HepG2 (cell line): ENCODE measurements at regions not wholly inside any gene's neighbourhood (a gene's known extent, or its start where the extent isn't known, plus 50 kb on each side); places are given as distances from the start of the nearest gene placed in this dataset.

ENCODE experiments used
- ATAC-seq: fragments of 200-7000 bp; cut with Tn5 transposase; 3 replicates; pipeline ENCODE4 v1.9.1; 2020; ENCODE audit warnings: mild to moderate bottlenecking, moderate library complexity
- BruUV-seq: library from RNA; stranded (reverse); fragments of 400-500 nt; replicated peaks from 2 replicates; lab custom pipeline; 2021; lab: Mats Ljungman, UMichigan
- CTCF ChIA-PET: fragments of 300-600 bp; formaldehyde crosslinking; extraction: SDS; loops from one replicate; lab custom pipeline; 2021; ENCODE audit warnings: low total read pairs, inconsistent platforms, low intra/inter-chr PET ratio; lab: Yijun Ruan, JAX
- POLR2A ChIA-PET: fragments of 350-600 bp; sonication (Branson Sonifier 250); formaldehyde crosslinking; loops from one replicate; lab custom pipeline; 2020; ENCODE audit warnings: antibody characterized with exemption, inconsistent platforms; lab: Yijun Ruan, JAX
- DNase-seq: peaks from one replicate; pipeline ENCODE4 v3.0.0-alpha.2; 2015; ENCODE audit warnings: low spot score
- FAIRE-seq: peaks from 3 replicates; lab custom pipeline; 2011; peaks lifted over from hg19 to GRCh38; lab: Jason Lieb, UNC
- H2AFZ ChIP-seq: one replicate; pipeline ENCODE4 v1.6.1; 2011; ENCODE audit warnings: low read length, inconsistent platforms
- H3K27ac ChIP-seq: fragments of 300-600 bp; 3 replicates; pipeline ENCODE4 v1.8.0; 2011; ENCODE audit warnings: mixed run types, mild to moderate bottlenecking, mixed read lengths, low read length, inconsistent platforms; ENCODE audit not compliant: insufficient read depth; ENCODE audit errors: extremely low read length
- H3K27me3 ChIP-seq, 2 experiments: fragments of 200-600 bp in 1 of 2; 2 replicates in 1 of 2; 3 replicates in 1 of 2; pipeline versions ENCODE4 v1.6.0 to v1.8.0; 2011; ENCODE audit warnings: low read length in 2 of 2, mild to moderate bottlenecking in 2 of 2, moderate library complexity in 2 of 2, inconsistent platforms in 1 of 2; ENCODE audit not compliant: insufficient read depth in 2 of 2, control insufficient read depth in 1 of 2
- H3K36me3 ChIP-seq, 2 experiments: fragments of 200-600 bp in 1 of 2; replicated peaks in 1 of 2; 2 replicates in 1 of 2; 3 replicates in 1 of 2; pipeline versions ENCODE4 v1.5.1 to v1.8.0; 2011; ENCODE audit warnings: low read length in 2 of 2, inconsistent platforms in 1 of 2; ENCODE audit not compliant: insufficient read depth in 2 of 2, control insufficient read depth in 1 of 2
- H3K4me1 ChIP-seq: 2 replicates; pipeline ENCODE4 v1.5.1; 2012; ENCODE audit warnings: low read length, inconsistent platforms; ENCODE audit not compliant: insufficient read depth
- H3K4me2 ChIP-seq: 2 replicates; pipeline ENCODE4 v1.6.0; 2011; ENCODE audit warnings: low read depth, low read length, inconsistent platforms
- H3K4me3 ChIP-seq, 3 experiments: fragments of 200-600 bp in 1 of 3; sonication (generic), shearing (Covaris generic) in 1 of 3; replicated peaks in 1 of 3; 2 replicates each; pipeline ENCODE4 v1.5.1; 2011 to 2016; ENCODE audit warnings: low read length in 3 of 3, inconsistent platforms in 2 of 3, low read depth in 2 of 3, mild to moderate bottlenecking in 2 of 3, control low read depth in 1 of 3, mixed read lengths in 1 of 3; ENCODE audit not compliant: insufficient read depth in 1 of 3
- H3K79me2 ChIP-seq: one replicate; pipeline ENCODE4 v1.6.1; 2011; ENCODE audit warnings: low read length, inconsistent platforms; ENCODE audit not compliant: insufficient read depth
- H3K9ac ChIP-seq: 2 replicates; pipeline ENCODE4 v1.6.0; 2011; ENCODE audit warnings: mild to moderate bottlenecking, low read depth, low read length, inconsistent platforms; ENCODE audit not compliant: insufficient read depth
- H3K9me3 ChIP-seq: 2 replicates; pipeline ENCODE4 v1.5.1; 2012; ENCODE audit warnings: mild to moderate bottlenecking, low read length
- H4K20me1 ChIP-seq: 2 replicates; pipeline ENCODE4 v1.6.0; 2011; ENCODE audit warnings: inconsistent platforms, mild to moderate bottlenecking, low read length, moderate library complexity; ENCODE audit not compliant: insufficient read depth
- HIVEP1 ChIP-seq: sonication (generic); formaldehyde crosslinking; IDR thresholded peaks from 2 replicates; pipeline ENCODE4 v1.4.0; 2020; ENCODE audit warnings: mild to moderate bottlenecking, missing genetic modification reagents
- MNT ChIP-seq: fragments of 450-650 bp; IDR thresholded peaks from 2 replicates; pipeline ENCODE4 v1.6.1; 2016
- MXI1 ChIP-seq: IDR thresholded peaks from 3 replicates; pipeline ENCODE4 v1.6.1; 2012; ENCODE audit warnings: low read depth, low read length, inconsistent platforms, borderline replicate concordance
- PHF20 ChIP-seq: sonication (generic); formaldehyde crosslinking; IDR thresholded peaks from 2 replicates; pipeline ENCODE4 v1.5.0; 2020; ENCODE audit warnings: mild to moderate bottlenecking, missing genetic modification reagents
- SAFB2 ChIP-seq: sonication (generic); formaldehyde crosslinking; IDR thresholded peaks from 2 replicates; pipeline ENCODE4 v1.5.1; 2020; ENCODE audit warnings: missing genetic modification reagents, low read depth, mild to moderate bottlenecking, borderline replicate concordance
- SMARCC2 ChIP-seq: fragments of 450-650 bp; IDR thresholded peaks from 2 replicates; pipeline ENCODE4 v1.6.1; 2017; ENCODE audit warnings: antibody characterized with exemption, mild to moderate bottlenecking
- ZNF10 ChIP-seq: sonication (generic); formaldehyde crosslinking; IDR thresholded peaks from 2 replicates; pipeline ENCODE4 v1.4.0; 2020; ENCODE audit warnings: mild to moderate bottlenecking, low read depth, missing genetic modification reagents, borderline replicate concordance
- ZNF101 ChIP-seq: sonication (generic); formaldehyde crosslinking; IDR thresholded peaks from 2 replicates; pipeline ENCODE4 v1.4.0; 2020; ENCODE audit warnings: mild to moderate bottlenecking, low read depth, missing genetic modification reagents, borderline replicate concordance
- ZNF552 ChIP-seq: sonication (generic); formaldehyde crosslinking; IDR thresholded peaks from 2 replicates; pipeline ENCODE4 v1.9.0; 2022; ENCODE audit warnings: missing genetic modification reagents, mild to moderate bottlenecking, borderline replicate concordance
- ZNF768 ChIP-seq: sonication (generic); formaldehyde crosslinking; IDR thresholded peaks from 2 replicates; pipeline ENCODE4 v1.4.0; 2020; ENCODE audit warnings: missing genetic modification reagents
- ZNF879 ChIP-seq: sonication (generic); formaldehyde crosslinking; IDR thresholded peaks from 2 replicates; pipeline ENCODE4 v1.8.1; 2023; ENCODE audit warnings: missing genetic modification reagents
- WGBS: methylation state at CpG from one replicate; pipeline ENCODE4 v1.1.6; 2017; ENCODE audit warnings: low lambda C conversion rate; 5-methylcytosine and 5-hydroxymethylcytosine counted together
- in situ Hi-C: cut with HindIII; loops from 2 replicates; pipeline ENCODE4 v1.10.0; 2017; ENCODE audit warnings: low pct_unique_long_range_greater_than_20kb; ENCODE audit not compliant: extremely low pct_ligation_motif_present
- intact Hi-C: fragments of 100-400 bp; cut with micrococcal nuclease; formaldehyde crosslinking; loops from one replicate; pipeline ENCODE4 v1.10.0; 2022; ENCODE audit not compliant: unreplicated experiment
- TF ChIP-seq, protein P1 (sequence below): sonication (generic); formaldehyde crosslinking; IDR thresholded peaks from 2 replicates; pipeline ENCODE4 v1.9.0; 2021; ENCODE audit warnings: missing genetic modification reagents, borderline replicate concordance

DNA sequence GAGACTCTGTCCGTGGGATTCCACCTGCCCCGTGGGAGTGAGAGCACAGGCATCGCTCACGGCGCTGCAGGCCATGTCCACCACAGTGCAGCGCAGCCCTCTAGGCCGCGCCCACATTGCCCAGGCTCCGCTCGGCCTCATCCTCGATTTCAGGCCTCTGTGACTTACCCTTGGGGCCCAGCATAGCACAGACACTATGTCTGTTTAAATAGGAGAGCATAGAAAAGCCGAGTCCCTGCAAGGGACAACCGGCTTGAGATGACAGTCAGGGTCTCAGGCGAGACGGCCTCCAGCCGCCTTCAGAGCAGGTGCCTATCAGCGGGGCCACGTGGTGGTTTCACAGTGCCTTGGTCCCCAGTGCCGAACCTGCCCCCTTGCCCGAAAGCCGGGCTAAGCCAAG, 56.9 kb upstream of the POFUT2 start:
- TF ChIP-seq ZNF552 (CRISPR knock-in tag): no peak
- no peak for TF ChIP-seq SMARCC2
- 0 out of 2 replicates have a peak, but pooled peaks have one; percentile 6 for TF ChIP-seq MNT
- TF ChIP-seq ZNF101 (CRISPR knock-in tag): no peak
- TF ChIP-seq PHF20 (CRISPR knock-in tag): no peak
- no peak for TF ChIP-seq ZNF10
- no peak for TF ChIP-seq HIVEP1 (CRISPR knock-in tag)
- TF ChIP-seq ZNF879 (CRISPR knock-in tag): no peak
- TF ChIP-seq, protein P1, sequence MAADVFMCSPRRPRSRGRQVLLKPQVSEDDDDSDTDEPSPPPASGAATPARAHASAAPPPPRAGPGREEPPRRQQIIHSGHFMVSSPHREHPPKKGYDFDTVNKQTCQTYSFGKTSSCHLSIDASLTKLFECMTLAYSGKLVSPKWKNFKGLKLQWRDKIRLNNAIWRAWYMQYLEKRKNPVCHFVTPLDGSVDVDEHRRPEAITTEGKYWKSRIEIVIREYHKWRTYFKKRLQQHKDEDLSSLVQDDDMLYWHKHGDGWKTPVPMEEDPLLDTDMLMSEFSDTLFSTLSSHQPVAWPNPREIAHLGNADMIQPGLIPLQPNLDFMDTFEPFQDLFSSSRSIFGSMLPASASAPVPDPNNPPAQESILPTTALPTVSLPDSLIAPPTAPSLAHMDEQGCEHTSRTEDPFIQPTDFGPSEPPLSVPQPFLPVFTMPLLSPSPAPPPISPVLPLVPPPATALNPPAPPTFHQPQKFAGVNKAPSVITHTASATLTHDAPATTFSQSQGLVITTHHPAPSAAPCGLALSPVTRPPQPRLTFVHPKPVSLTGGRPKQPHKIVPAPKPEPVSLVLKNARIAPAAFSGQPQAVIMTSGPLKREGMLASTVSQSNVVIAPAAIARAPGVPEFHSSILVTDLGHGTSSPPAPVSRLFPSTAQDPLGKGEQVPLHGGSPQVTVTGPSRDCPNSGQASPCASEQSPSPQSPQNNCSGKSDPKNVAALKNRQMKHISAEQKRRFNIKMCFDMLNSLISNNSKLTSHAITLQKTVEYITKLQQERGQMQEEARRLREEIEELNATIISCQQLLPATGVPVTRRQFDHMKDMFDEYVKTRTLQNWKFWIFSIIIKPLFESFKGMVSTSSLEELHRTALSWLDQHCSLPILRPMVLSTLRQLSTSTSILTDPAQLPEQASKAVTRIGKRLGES (CRISPR knock-in tag): no peak
- no peak for TF ChIP-seq MXI1
- TF ChIP-seq SAFB2 (CRISPR knock-in tag): no peak
- peak; percentile 17; the same call in 1 of the 2 replicates for TF ChIP-seq ZNF768 (CRISPR knock-in tag)
- Histone ChIP-seq H3K4me2 (no peak overlapping the region), H3K9me3 (no peaks in the 10 kb centered on the region), H3K27ac (no peak overlapping the region), H3K9ac (no peak overlapping the region), H3K36me3 (no peaks in the 10 kb centered on the region), H3K27me3 (0 out of 5 replicates have a peak, but pooled peaks cover 0 to 7% of the 10 kb centered on the region in 2 experiments), H3K79me2 (no peaks in the 10 kb centered on the region), H3K4me3 (no peak overlapping the region), H3K4me1 (peaks cover 39% of the 10 kb centered on the region), H2AFZ (no peak overlapping the region), H4K20me1 (no peaks in the 10 kb centered on the region)
- BruUV-seq: no TSS peak
- ATAC-seq (no peak), FAIRE-seq (no peak), DNase-seq (no peak)
- ChIA-PET POLR2A (no interaction called here), CTCF (no interaction called here)
- intact Hi-C loops: no loop called here
- in situ Hi-C loops: no loop called here
- WGBS: 92% methylated on average over 8 of the region's 21 CpGs
